Dedifferentiated amniotic fluid mesenchymal stem cell (primary cell): ENCODE measurements at regions not wholly inside any gene's neighbourhood (a gene's known extent, or its start where the extent isn't known, plus 50 kb on each side); places are given as distances from the start of the nearest gene placed in this dataset.

Experiments used
- DNase-seq: peaks from one replicate; pipeline ENCODE4 v3.0.0-alpha.2; 2016; ENCODE audit errors: extremely low spot score

GRCh38 chr4:16365036-16365569 lies 138.8 kb upstream of the TAPT1 start:
- no peak for DNase-seq

GRCh38 chr4:16360694-16361262 lies 134.5 kb upstream of the TAPT1 start:
- no peak for DNase-seq

GRCh38 chr4:16353165-16353564 lies 126.9 kb upstream of the TAPT1 start:
- DNase-seq, result no peak

- DNase-seq, result no peak
Measured at GRCh38 chr4:16351161-16351560, 124.9 kb upstream of the TAPT1 start.

GRCh38 chr4:16344853-16345252 lies 118.6 kb upstream of the TAPT1 start:
- no peak for DNase-seq

GRCh38 chr4:16337936-16338335 lies 111.7 kb upstream of the TAPT1 start:
- DNase-seq, result no peak

- no peak for DNase-seq
Measured at GRCh38 chr4:16334601-16335000, 108.3 kb upstream of the TAPT1 start.

GRCh38 chr4:16329797-16330134 lies 103.5 kb upstream of the TAPT1 start:
- no peak for DNase-seq

GRCh38 chr4:16329125-16329796 lies 103.0 kb upstream of the TAPT1 start:
- DNase-seq, result no peak

GRCh38 chr4:16322183-16322582 lies 95.9 kb upstream of the TAPT1 start:
- no peak for DNase-seq

- no peak for DNase-seq
Measured at GRCh38 chr4:16315456-16315855, 89.2 kb upstream of the TAPT1 start.

- no peak for DNase-seq
Measured at GRCh38 chr4:16310606-16311005, 84.3 kb upstream of the TAPT1 start.

- no peak for DNase-seq
Measured at GRCh38 chr4:16302648-16303047, 76.4 kb upstream of the TAPT1 start.

GRCh38 chr4:16297003-16297402 lies 70.7 kb upstream of the TAPT1 start:
- no peak for DNase-seq

- DNase-seq, result peak; percentile 17
Measured at GRCh38 chr4:16294455-16294854, 68.2 kb upstream of the TAPT1 start.

- no peak for DNase-seq
Measured at GRCh38 chr4:16293210-16293838, 67.1 kb upstream of the TAPT1 start.

GRCh38 chr4:16292585-16292984 lies 66.3 kb upstream of the TAPT1 start:
- no peak for DNase-seq

GRCh38 chr4:16290681-16291420 lies 64.6 kb upstream of the TAPT1 start:
- no peak for DNase-seq

- DNase-seq, result peak; percentile 37
Measured at GRCh38 chr4:16289897-16290554, 63.8 kb upstream of the TAPT1 start.

- no peak for DNase-seq
Measured at GRCh38 chr4:16284050-16284449, 57.8 kb upstream of the TAPT1 start.

- DNase-seq, result no peak
Measured at GRCh38 chr4:16278178-16278577, 51.9 kb upstream of the TAPT1 start.
